Forelimb muscle (tissue), 1 donor: ENCODE measurements at regions not wholly inside any gene's neighbourhood (a gene's known extent, or its start where the extent isn't known, plus 50 kb on each side); places are given as distances from the start of the nearest gene placed in this dataset.

Experiments
- DNase-seq: peaks from one replicate; pipeline ENCODE4 v3.0.0-alpha.2; 2013; ENCODE audit warnings: low read depth

DNA sequence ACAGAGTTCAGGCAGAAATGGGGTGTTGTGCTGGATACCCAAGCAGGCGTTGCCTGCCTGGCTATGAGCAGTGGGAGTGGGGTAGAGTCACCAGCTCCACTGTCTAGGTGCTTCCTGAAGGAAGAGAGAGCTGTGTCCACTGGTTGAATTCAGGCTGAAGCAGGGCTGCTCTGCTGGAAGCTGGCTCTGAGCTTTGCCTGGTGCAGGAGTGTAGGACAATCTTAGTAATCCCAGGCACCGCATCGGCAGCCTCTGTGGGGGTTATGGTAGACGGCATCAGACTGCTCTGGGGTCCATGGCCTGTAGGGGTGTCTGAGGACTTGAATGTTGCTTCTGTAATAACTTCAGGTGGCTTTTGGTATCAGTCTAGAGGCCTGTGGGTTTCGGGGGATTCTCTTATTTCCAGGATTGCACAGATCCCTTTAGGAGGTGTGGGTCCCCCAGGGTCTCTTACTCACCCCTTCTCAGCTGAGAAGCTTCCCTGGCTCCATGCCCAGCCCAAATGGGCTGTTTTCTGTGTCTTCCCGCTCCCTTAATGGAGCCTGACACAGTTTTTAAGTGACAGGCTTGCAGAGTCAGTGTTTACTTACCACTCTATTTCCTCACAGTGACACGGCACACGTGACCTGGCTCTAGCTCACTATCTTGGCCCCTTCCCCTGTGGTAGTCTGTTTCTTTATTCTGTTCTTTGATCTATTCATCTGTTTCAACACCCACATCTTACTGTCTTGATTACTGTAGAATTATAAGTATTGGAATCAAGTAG lies 644.3 kb downstream of the CBLN2 start:
- DNase-seq, result no peak

DNA sequence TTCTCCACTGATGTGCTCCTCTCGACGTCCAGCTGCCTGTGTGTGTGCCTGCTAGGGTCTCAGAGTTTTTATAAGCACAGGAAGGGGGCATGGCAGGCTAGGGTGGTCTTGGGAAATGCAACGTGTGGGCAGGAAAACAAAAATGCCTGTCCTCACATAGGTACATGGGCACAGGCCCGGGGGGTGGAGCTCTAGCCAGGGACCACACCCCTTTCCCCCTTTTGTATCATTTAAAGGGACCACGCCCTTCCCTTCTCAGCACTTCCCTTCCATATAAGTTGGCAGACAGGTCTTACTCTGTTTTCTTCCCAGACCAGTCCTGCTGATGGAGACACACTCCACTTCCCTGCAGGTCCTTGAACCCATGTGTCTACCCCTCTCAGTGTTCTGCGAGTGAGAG lies 645.0 kb downstream of the CBLN2 start:
- no peak for DNase-seq

DNA sequence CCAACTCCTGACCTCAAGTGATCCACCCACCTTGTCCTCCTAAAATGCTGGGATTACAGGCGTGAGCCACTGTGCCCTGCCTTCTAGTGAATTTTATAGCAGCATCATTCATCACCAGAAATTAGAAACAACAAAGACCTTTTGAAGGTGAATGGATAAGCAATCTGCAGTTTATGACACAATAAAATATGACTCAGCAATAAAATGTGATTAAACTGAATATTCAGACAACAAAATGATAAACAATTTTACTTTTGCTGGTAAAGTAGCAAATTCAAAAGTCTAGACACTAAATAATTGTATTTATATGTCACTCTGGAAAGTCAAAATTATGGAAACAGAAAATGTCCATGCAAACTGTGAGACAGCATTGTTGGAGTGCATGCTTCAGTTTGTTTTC lies 656.6 kb downstream of the CBLN2 start:
- DNase-seq, result no peak

DNA sequence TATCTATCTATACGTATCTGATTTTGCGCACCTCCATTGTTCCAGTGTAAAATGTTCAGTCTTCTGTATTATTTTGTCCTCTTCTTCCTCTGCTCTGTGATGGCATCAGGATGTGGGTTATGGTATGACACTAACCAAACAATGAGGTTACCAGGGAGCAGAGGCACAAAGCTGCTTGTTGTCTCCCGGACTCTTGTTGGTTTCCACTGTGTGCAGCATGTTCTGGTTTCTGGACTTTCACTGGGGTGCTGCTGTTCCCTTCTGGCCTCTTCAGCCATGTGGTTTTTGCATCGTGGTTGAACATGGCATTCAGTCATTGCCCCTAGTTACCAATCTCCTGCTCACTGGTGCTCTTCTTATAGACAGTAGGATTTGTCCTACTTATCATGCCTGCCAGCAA lies 665.9 kb downstream of the CBLN2 start:
- DNase-seq, result no peak

DNA sequence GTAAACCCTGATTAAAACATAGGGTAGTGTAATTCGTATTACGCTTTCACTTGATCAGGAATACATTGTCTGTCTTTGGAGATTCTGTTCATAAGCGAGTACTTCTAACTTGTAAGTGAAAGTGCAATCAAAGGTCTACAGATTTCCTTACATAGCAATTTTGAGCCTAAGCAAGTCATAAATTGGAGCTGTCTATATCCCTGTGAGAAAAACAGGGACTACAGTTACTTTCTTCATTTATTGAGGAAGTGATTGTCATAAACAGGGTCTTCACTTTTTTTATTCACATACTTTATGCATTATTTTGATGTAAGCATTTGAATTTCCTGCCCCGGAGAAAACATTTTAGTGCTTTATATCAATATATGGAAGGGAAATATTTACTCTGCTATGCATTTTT lies 670.4 kb downstream of the CBLN2 start:
- no peak for DNase-seq

DNA sequence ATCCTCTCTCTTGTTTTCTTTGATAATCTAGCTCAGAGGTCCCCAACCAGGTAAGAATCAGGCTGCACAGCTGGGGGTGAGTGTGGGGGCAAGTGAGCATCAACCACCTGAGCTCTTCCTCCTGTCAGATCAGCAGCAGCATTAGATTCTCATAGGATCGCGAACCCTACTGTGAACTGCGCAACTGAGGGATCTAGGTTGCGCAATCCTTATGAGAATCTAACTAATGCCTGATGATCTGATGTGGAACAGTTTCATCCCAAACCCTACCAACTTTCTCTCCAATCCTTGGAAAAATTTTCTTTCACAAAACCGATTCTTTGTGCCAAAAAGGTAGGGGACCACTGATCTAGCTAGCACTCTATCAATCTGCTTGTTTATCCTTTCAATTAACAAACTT lies 678.3 kb downstream of the CBLN2 start:
- no peak for DNase-seq

DNA sequence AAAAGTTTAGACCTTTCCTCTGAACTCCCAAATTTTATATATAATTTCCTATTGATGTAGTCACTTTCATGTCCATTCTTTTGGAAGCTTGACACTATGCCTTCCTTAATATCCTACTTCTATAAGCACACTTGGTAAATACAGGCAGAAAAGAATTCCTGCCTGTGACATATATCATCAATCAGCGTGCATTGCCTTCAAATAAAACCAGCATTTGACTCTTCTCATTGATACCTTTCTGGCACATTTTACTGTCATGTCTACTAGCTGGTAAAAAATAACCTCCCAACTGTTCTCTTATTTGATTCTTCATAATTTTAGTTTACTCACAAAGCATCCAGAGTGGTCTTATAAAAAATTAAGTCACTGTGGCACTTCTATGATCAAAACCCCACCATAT lies 693.5 kb downstream of the CBLN2 start:
- DNase-seq, result no peak

DNA sequence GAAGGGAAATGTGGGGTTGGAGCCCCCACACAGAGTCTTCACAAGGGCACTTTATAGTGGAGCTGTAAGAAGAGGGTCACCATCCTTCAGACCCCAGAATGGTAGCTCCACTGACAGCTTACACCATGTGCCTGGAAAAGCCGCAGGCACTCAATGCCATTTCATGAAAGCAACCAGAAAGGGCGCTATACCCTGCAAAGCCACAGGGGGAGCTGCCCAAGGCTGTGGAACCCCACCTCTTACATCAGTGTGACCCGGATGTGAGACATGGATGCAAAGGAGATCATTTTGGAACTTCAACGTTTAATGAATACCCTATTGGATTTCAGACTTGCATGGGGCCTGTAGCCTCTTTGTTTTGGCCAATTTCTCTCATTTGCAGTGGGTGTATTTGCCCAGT lies 694.7 kb downstream of the CBLN2 start:
- DNase-seq, result no peak

GRCh38 chr18:71846716-71847115 lies 697.4 kb downstream of the CBLN2 start:
- DNase-seq, result no peak

- no peak for DNase-seq
These were observed 699.3 kb downstream of the CBLN2 start for GRCh38 chr18:71844814-71845213.

DNA sequence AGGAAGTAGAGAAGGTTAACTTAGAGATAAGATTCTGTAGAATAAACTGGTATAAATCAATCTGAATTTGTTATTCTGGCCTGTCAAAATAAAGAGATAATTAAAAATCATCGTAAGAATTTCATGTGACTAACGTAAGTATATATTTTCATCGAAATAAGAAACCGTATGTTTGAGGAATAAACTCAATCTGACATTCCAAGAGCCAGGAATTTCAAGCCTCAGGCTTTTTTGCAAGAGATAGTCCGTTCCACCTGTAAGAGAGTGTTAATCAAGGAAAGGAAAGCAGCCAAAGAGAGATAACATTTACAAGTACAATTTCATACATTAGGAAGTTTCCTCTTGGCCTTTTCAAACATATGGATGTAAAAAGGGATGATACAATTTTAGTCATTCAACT lies 701.5 kb downstream of the CBLN2 start:
- no peak for DNase-seq

DNA sequence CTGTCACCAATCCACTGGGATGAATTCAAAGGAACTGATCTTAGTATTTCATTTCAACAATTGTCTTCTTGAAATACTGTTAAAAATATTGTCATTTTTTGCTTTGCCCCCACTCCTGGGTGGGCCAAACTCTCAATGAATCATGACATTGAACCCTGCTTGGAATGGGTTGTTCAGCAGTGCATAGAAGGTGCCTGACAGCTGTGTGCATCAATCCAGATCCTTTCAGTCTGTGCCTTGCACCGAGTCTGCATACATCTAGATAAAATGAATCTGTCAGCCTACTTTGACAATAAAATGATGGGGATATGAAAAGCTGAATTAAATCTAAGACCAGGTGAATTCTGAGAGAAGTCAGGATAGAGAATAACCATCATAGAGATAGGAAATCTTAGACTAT lies 706.6 kb downstream of the CBLN2 start:
- no peak for DNase-seq

DNA sequence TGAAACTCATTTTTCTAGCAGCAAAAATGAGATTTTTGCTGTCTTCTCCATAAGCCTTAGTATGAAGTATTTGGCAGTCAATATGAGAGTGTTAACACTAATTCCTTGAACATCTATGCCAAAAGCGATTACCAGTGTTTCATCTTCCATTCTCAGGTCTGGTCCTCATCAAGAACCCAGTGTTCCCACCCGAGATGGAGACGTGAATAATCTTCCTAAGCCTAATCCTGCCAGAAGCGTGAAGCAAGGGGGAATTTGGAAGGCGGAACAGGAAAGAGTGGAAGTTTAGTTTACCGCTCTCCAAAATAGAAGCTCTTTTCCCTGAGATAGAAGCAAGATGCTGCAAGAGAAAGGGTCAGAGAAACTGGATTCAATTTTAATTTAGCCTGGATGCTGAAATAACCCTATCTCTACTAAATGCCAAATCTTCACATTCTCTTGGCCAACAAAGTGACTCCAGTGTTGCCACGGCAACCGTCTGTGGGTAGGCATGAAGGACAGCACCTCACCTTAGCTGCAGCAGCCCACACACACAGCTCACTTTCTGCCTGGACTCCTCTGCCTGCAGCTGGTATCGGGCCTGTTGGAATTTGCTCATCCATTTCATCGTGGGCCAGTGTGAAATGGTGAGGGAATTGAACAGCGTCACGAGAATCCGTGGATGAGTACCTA lies 711.1 kb downstream of the CBLN2 start:
- DNase-seq, result no peak

- no peak for DNase-seq
These were observed 713.1 kb downstream of the CBLN2 start for GRCh38 chr18:71831039-71831438.

- DNase-seq, result no peak
These were observed 716.8 kb downstream of the CBLN2 start for GRCh38 chr18:71827301-71827700.

- no peak for DNase-seq
These were observed 728.8 kb downstream of the CBLN2 start for GRCh38 chr18:71815305-71815704.

GRCh38 chr18:71809711-71810110 lies 734.4 kb downstream of the CBLN2 start:
- DNase-seq, result no peak

GRCh38 chr18:71808616-71809015 lies 735.5 kb downstream of the CBLN2 start:
- DNase-seq, result no peak

DNA sequence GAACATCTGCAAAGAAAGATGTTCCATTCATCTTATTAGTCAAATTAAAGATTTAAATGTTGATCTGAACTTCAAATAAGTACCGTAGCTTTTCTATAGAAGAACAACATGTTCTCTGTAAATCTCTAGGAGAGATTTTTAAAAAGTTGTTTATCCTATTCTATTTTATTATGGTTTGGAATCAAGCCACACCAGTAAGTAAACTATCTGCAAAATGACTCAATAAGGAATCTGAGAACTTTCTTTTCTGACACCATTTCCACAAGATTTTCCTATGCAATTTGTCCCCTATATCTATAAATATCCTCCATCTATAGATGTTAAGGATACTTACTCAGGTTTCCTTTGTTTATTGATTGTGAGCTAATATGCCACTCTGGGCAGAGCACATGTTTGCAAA lies 736.6 kb downstream of the CBLN2 start:
- DNase-seq, result no peak

- DNase-seq, result peak; percentile 13
These were observed 745.0 kb downstream of the CBLN2 start for GRCh38 chr18:71798986-71799673.

DNA sequence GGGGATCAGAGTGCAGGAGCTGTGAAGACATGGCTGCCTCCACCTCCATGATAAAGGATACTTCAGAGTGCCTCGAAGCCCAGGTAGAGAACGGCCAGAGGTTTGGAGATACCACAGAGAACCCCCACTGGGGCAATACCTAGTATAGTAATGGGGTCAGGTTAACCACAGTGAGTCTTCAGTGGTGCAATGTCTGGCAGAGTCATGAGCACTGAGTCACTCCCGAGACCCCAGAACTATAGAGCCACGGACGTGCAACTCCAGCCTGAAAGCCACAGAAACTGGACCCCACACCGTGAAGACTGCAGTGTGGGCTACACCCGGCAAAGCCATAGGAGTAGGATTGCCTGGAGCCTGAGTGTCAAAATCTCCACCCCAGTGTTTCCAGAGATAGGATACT lies 746.6 kb downstream of the CBLN2 start:
- DNase-seq, result no peak

GRCh38 chr18:71784777-71785176 lies 759.4 kb downstream of the CBLN2 start:
- DNase-seq, result no peak

DNA sequence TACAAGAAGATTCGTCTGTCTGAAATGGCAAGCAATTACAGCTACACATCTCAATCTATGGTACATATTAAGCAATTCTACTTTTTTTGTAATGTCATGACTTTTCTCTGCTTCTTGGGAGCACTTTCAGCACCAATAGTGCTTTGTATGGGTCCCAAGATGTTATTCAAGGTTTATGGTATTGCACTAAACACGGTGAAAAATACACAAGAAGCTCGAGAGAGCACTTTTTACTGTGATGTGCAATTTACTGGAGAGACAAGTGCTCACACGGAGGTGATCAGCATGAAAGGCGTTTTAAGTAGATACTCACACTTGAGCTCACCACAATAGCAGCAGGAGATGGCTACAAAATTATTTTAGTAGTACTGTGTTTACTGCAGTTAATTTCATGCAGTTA lies 783.6 kb downstream of the CBLN2 start:
- DNase-seq, result no peak
